ENCODE measurements at regions not wholly inside any gene's neighbourhood (a gene's known extent, or its start where the extent isn't known, plus 50 kb on each side); places are given as distances from the start of the nearest gene placed in this dataset.

GRCh38 chr9:89937051-89937450 is 332.2 kb downstream of the GADD45G start:
- BruUV-seq (replicated peaks): no TSS peak
- CTCF ChIA-PET: no interaction called here
- Histone ChIP-seq H3K27ac (ENCODE audit: low read depth, low read length) (no peak overlapping the region), H4K20me1 (ENCODE audit: insufficient read depth) (no peaks in the 10 kb centered on the region), H3K4me2 (ENCODE audit: low read length) (no peak overlapping the region), H3K79me2 (ENCODE audit: insufficient read depth, low read length) (no peaks in the 10 kb centered on the region), H3K27me3 (ENCODE audit: insufficient read depth, low read length) (peaks cover 73% of the 10 kb centered on the region), H3K9me2 (ENCODE audit: insufficient read depth) (no peaks in the 10 kb centered on the region), H3K36me3 (ENCODE audit: control insufficient read depth in 1 of 2, insufficient read depth in 2 of 2, low read length in 2 of 2) (no peaks in the 10 kb centered on the region), H2AFZ (ENCODE audit: low read depth, low read length, poor library complexity, severe bottlenecking) (no peak overlapping the region), H3K4me3 (replicated peaks in 1 of 2; ENCODE audit: low read depth in 1 of 2, low read length in 2 of 2) (no peak overlapping the region), H3K9me3 (ENCODE audit: control insufficient read depth in 1 of 2, insufficient read depth in 1 of 2, low read depth in 1 of 2, low read length in 2 of 2) (no peaks in the 10 kb centered on the region), H3K4me1 (ENCODE audit: control insufficient read depth in 1 of 2, insufficient read depth in 2 of 2, low read length in 2 of 2) (no peaks in the 10 kb centered on the region), H3K9ac (ENCODE audit: low read length) (no peak overlapping the region)
- intact Hi-C loops (cut with micrococcal nuclease): no loop called here
- ATAC-seq (no peak), DNase-seq (ENCODE audit: low read depth, low spot score) (no peak)
- TF ChIP-seq POLR2AphosphoS5 (IDR thresholded peaks at IDR 0.05; ENCODE audit: low read depth, low read length) (no peak), SRF (IDR thresholded peaks at IDR 0.05; ENCODE audit: low read depth) (no peak), TCF7L2 (IDR thresholded peaks at IDR 0.05; ENCODE audit: borderline replicate concordance, extremely low read depth, insufficient read depth, insufficient read length) (no peak), ZBTB33 (IDR thresholded peaks at IDR 0.05; ENCODE audit: extremely low read depth, insufficient replicate concordance, low read length) (no peak), SP1 (IDR thresholded peaks at IDR 0.05; ENCODE audit: low read depth) (no peak), EZH2 (IDR thresholded peaks at IDR 0.05) (no peak), ATF3 (IDR thresholded peaks at IDR 0.05) (no peak), RAD21 (IDR thresholded peaks at IDR 0.05; ENCODE audit: low read depth) (no peak), ZNF274 (IDR thresholded peaks at IDR 0.05; ENCODE audit: low read depth, low read length) (no peak), CBX3 (IDR thresholded peaks at IDR 0.05; ENCODE audit: low read depth) (no peak), ELF1 (IDR thresholded peaks at IDR 0.05; ENCODE audit: borderline replicate concordance, low read depth) (no peak), CEBPB (IDR thresholded peaks at IDR 0.05; ENCODE audit: low read depth) (no peak), EZH2phosphoT487 (IDR thresholded peaks at IDR 0.05; ENCODE audit: borderline replicate concordance) (no peak)
- RAD21 ChIA-PET (ENCODE audit: low non-redundant PET in 1 of 2, low total read pairs in 2 of 2, uncharacterized antibody in 2 of 2, unreplicated experiment in 2 of 2): no interaction called here
- POLR2A ChIA-PET: no interaction called here
